ENCODE measurements at regions not wholly inside any gene's neighbourhood (a gene's known extent, or its start where the extent isn't known, plus 50 kb on each side); places are given as distances from the start of the nearest gene placed in this dataset.

- TF ChIP-seq EZH2phosphoT487 (IDR thresholded peaks at IDR 0.05; ENCODE audit: borderline replicate concordance) (no peak), CTCF (IDR thresholded peaks at IDR 0.05 in 2 of 3, conservative IDR thresholded peaks at IDR 0.05 in 1 of 3; ENCODE audit: borderline replicate concordance in 1 of 3, insufficient read depth in 1 of 3, low read depth in 2 of 3, low read length in 2 of 3) (no peak), RAD21 (IDR thresholded peaks at IDR 0.05; ENCODE audit: low read depth) (no peak), SP1 (IDR thresholded peaks at IDR 0.05; ENCODE audit: low read depth) (no peak), ATF3 (IDR thresholded peaks at IDR 0.05) (no peak), ZFX (IDR thresholded peaks at IDR 0.05) (no peak), MAX (IDR thresholded peaks at IDR 0.05) (no peak), CBX3 (IDR thresholded peaks at IDR 0.05; ENCODE audit: low read depth) (no peak), POLR2AphosphoS5 (IDR thresholded peaks at IDR 0.05; ENCODE audit: low read depth, low read length) (no peak), POLR2A (IDR thresholded peaks at IDR 0.05; ENCODE audit: borderline replicate concordance, extremely low read depth, insufficient read depth, insufficient read length) (no peak), REST (IDR thresholded peaks at IDR 0.05; ENCODE audit: low read depth) (no peak), EZH2 (IDR thresholded peaks at IDR 0.05) (no peak), YY1 (IDR thresholded peaks at IDR 0.05; ENCODE audit: extremely low read depth, insufficient replicate concordance, low read depth, low read length) (no peak), ZBTB33 (IDR thresholded peaks at IDR 0.05; ENCODE audit: extremely low read depth, insufficient replicate concordance, low read length) (no peak)
Observed at GRCh38 chr7:16958724-16959123, 76.9 kb upstream of the AGR3 start.

Measured in HCT116 (cell line).